ENCODE measurements at regions not wholly inside any gene's neighbourhood (a gene's known extent, or its start where the extent isn't known, plus 50 kb on each side); places are given as distances from the start of the nearest gene placed in this dataset.

DNA sequence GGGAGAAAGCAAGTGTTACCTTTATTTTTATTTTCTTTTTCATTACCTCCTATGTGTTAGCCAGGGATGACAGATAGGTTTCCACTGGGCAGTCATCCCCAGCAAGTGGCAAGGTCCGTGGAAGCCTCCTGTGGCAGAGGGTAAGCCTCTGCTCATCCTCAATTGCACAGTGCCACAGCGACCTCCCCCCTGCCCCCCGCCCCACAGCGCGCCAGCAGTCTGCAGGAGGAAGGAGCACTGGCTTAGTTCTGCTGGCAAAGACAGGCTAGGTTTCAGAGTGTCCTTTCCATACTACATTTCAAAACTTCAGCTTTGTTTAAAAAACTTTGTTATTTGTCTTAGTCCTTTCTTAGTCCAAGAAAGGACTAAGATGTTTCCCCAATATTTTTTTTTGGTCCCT is 194.7 kb downstream of the EXOC5 start:
- TF ChIP-seq, protein P1, sequence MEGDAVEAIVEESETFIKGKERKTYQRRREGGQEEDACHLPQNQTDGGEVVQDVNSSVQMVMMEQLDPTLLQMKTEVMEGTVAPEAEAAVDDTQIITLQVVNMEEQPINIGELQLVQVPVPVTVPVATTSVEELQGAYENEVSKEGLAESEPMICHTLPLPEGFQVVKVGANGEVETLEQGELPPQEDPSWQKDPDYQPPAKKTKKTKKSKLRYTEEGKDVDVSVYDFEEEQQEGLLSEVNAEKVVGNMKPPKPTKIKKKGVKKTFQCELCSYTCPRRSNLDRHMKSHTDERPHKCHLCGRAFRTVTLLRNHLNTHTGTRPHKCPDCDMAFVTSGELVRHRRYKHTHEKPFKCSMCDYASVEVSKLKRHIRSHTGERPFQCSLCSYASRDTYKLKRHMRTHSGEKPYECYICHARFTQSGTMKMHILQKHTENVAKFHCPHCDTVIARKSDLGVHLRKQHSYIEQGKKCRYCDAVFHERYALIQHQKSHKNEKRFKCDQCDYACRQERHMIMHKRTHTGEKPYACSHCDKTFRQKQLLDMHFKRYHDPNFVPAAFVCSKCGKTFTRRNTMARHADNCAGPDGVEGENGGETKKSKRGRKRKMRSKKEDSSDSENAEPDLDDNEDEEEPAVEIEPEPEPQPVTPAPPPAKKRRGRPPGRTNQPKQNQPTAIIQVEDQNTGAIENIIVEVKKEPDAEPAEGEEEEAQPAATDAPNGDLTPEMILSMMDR (conservative IDR thresholded peaks at IDR 0.05; ENCODE audit: low read depth, low read length) = no peak

DNA sequence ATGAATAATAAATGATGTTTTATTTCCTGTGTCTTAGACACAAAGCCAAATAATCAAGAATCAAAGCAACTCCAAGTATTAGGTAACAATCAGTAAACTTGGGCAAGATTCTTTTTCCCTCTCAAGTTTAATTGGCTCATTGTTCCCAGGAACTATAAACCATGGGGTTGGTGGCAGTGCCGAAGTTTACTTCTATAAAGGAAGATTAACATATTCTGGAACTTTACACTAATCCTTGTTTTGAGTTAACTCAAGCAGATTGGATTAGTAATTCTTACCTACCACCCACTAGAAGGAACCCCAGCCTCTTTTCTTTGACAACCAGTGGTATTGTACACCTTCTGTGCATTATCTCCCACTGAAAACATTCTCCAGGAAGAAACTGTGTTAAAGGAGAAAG is 197.1 kb downstream of the EXOC5 start:
- TF ChIP-seq, protein P1 (conservative IDR thresholded peaks at IDR 0.05; ENCODE audit: low read depth, low read length) = no peak
- DNase-seq (ENCODE audit: low read depth) = no peak

More for the DNA sequence above, 194.7 kb downstream of the EXOC5 start:
- no peak for DNase-seq (ENCODE audit: low read depth)
- H3K4me3 ChIP-seq (ENCODE audit: low read depth, low read length) = no peak overlapping the region

DNA sequence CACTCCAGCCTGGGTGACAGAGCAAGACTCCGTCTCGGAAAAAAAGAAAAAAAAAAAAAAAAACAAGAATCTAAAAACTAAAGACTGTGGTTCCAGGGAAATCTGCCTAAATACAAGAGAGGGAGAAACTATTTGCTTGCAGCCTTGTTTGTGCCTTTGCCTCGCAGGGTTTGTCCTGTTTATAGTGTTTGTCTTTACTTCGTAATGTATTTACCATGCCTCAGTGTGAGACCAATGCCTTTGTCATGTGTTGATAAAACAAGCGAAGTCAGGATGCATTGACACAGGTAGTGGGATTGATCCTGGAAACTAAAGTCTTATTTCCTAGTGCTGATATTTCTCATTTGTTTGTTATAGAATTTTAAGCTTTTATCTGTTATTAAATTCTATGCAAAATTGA is 199.0 kb downstream of the EXOC5 start:
- TF ChIP-seq, protein P1 (conservative IDR thresholded peaks at IDR 0.05; ENCODE audit: low read depth, low read length) = no peak
- no peak overlapping the region for H3K4me3 ChIP-seq (ENCODE audit: low read depth, low read length)
- no peak for DNase-seq (ENCODE audit: low read depth)

More for the DNA sequence above, 197.1 kb downstream of the EXOC5 start:
- no peak overlapping the region for H3K4me3 ChIP-seq (ENCODE audit: low read depth, low read length)

DNA sequence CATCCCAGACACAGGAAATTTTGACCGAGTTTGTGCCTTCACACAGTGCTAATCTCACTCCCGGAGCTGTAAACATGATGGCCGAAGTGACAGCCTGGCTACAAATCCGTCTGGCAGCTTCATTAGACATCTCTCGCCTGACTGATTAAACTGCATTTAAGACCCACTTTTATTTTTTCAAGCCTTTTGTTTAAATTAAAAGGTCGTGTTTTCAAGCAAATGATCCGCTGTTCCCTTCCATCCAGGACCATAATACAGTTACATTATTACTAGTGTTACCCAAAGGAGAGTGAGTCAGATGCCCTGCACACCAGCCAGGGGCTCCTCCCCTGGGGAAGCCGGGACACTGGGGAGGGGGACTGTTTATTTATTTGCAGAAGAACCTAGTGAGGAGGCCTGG is 200.2 kb downstream of the EXOC5 start:
- DNase-seq (ENCODE audit: low read depth) = no peak
- H3K4me3 ChIP-seq (ENCODE audit: low read depth, low read length) = no peak overlapping the region
- TF ChIP-seq, protein P1 (conservative IDR thresholded peaks at IDR 0.05; ENCODE audit: low read depth, low read length) = no peak

DNA sequence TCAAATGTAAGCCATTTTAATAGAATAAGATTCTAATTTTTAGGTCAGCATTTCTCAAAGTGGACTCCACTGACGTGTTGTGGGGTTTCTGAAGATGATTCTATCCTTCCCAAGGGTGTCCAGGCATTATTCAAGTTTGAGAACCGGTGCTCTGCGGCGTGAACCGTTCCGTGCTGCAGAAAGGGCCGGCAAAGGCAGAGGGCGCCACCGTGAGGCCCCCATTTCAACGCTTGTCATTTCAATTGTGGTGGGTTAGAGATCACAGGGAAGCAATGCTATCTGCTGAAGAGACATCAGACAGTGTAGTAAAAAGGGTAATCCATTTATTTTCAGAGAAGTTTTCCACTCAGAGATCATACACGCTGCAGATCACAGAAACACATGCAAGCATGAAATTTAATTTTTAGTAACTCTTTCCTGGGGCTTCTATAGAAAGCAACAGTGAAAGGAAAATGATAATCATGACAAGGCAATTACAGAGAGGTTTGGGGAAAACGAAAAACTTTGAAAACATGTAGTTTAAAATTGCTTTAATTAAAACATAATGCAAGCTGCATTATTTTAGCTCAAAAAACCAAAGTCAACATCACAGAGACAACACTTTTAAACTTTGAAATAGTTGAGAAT is 201.7 kb downstream of the EXOC5 start:
- TF ChIP-seq, protein P1 (conservative IDR thresholded peaks at IDR 0.05; ENCODE audit: low read depth, low read length) = peak; percentile 78
- no peak overlapping the region for H3K4me3 ChIP-seq (ENCODE audit: low read depth, low read length)
- peak; percentile 36 for DNase-seq (ENCODE audit: low read depth)

DNA sequence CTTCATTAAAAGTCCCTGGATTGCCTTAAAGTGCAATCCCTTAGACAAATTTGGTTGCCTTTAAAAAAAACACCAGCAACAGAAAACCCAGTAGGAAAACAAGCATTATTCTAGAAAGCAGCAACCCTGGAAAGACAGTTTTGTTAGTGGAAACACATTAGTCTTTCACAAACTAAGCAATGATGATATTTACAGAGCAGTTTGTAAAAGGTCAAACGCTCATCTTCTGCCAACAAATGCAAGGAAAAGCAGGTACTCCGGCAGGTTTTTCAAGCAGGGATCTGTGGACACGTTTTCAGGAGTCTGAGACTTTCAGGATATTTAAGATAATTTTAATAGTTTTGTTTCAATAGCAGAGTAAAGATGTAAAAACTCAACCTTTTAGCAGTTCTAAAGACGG is 202.2 kb downstream of the EXOC5 start:
- TF ChIP-seq, protein P1 (conservative IDR thresholded peaks at IDR 0.05; ENCODE audit: low read depth, low read length) = no peak
- no peak for DNase-seq (ENCODE audit: low read depth)
- no peak overlapping the region for H3K4me3 ChIP-seq (ENCODE audit: low read depth, low read length)

DNA sequence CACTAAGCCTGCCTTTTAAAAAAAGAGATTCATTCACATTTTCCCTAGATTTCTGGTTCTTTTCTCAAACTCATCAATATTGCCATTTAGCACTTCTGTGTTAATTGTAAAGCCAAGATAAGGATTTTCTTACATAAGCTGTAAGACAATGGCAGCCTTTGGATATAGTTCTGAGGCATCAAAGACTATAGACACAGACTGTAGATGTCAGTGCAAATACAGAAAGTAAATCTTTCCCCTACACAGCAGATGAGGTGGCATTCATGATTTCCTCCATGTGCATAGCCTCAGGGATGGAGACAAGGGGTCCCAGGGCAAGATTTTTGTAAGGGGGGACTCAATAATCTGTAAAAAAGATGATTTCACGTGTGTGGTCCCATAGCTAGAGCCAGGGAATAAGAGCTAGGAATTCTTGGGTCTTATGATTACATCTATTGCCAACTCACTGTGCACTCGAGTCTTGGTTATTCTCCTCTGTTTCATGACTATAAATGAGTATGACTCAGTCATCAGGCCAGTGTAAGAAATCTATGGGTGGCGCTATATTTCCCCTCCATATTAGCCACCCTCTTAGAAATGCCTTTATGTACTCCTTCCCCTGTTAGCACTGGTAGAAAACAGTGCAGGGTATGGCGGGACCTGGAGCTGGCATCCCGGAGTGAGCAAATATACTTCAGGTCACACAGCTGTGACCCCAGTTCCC is 207.5 kb downstream of the EXOC5 start:
- TF ChIP-seq, protein P1 (conservative IDR thresholded peaks at IDR 0.05; ENCODE audit: low read depth, low read length) = no peak
- DNase-seq (ENCODE audit: low read depth) = no peak
- H3K4me3 ChIP-seq (ENCODE audit: low read depth, low read length) = no peak overlapping the region

Data from choroid plexus epithelial cell (primary cell).